Gastroesophageal sphincter (tissue), 3 donors: ENCODE measurements at regions not wholly inside any gene's neighbourhood (a gene's known extent, or its start where the extent isn't known, plus 50 kb on each side); places are given as distances from the start of the nearest gene placed in this dataset.

Source experiments
- CTCF ChIP-seq, 4 experiments: fragments of 200-600 bp in 2 of 4; fragments of 450-650 bp in 2 of 4; sonication (generic) in 1 of 4; IDR thresholded peaks; one replicate each; pipeline ENCODE4 v1.5.1; 2017 to 2019; ENCODE audit warnings: antibody characterized with exemption in 4 of 4, mild to moderate bottlenecking in 2 of 4, moderate library complexity in 2 of 4
- POLR2AphosphoS5 ChIP-seq: sonication (generic); formaldehyde crosslinking; IDR thresholded peaks from one replicate; pipeline ENCODE4 v1.6.1; 2017; ENCODE audit warnings: antibody characterized with exemption

DNA sequence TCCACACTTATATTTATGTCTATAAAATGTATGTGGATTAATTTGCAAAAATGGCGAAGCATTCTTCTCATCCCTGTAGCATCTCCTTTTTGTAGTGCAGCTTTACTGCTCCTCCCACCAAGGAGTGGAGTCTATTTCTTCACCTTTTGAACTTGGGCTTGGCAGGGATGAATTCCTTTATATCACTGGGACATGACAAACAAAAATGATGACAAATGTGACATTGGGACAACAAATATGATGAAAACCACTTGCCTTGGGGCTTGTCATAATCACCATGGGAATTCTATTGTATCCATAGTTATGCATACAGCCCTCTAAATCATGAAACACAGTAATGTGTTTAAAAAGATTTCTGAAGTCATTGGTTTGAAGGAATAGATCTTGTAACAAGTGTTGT, 155.0 kb downstream of the TNFSF18 start:
- TF ChIP-seq POLR2AphosphoS5 (no peak), CTCF (IDR thresholded peaks at IDR 0.05) (no peak)
